HG03558 (cell line): ENCODE measurements at regions not wholly inside any gene's neighbourhood (a gene's known extent, or its start where the extent isn't known, plus 50 kb on each side); places are given as distances from the start of the nearest gene placed in this dataset.

Experiments used
- ATAC-seq: cut with Tn5 transposase; IDR thresholded peaks from one replicate; pipeline ENCODE4 v1.9.1; 2021; ENCODE audit warnings: moderate number of reproducible peaks; ENCODE audit not compliant: unreplicated experiment; ENCODE audit errors: extremely low read depth

- no peak for ATAC-seq
Observed at GRCh38 chr1:68294367-68295066, 62.2 kb upstream of the WLS start.

- ATAC-seq: no peak
Observed at GRCh38 chr1:68293609-68294366, 61.5 kb upstream of the WLS start.

- no peak for ATAC-seq
Observed at GRCh38 chr1:68293122-68293521, 60.8 kb upstream of the WLS start.

- no peak for ATAC-seq
Observed at GRCh38 chr1:68291688-68292384, 59.5 kb upstream of the WLS start.

- no peak for ATAC-seq
Observed at GRCh38 chr1:68287241-68287640, 54.9 kb upstream of the WLS start.

- no peak for ATAC-seq
Observed at GRCh38 chr1:68285046-68285445, 52.7 kb upstream of the WLS start.

GRCh38 chr1:68281946-68282615 lies 49.8 kb upstream of the WLS start:
- ATAC-seq: no peak
